WTC11 (cell line): ENCODE measurements at regions not wholly inside any gene's neighbourhood (a gene's known extent, or its start where the extent isn't known, plus 50 kb on each side); places are given as distances from the start of the nearest gene placed in this dataset.

Experiments
- ATAC-seq: fragments of 200-7000 bp; cut with Tn5 transposase; 2 replicates; pipeline ENCODE4 v1.10.0; 2021; ENCODE audit warnings: mild to moderate bottlenecking, moderate library complexity
- CTCF ChIA-PET: fragments of 300-600 bp; sonication (Branson Sonifier 250); formaldehyde crosslinking; loops from one replicate; lab custom pipeline; 2021; ENCODE audit warnings: antibody characterized with exemption; lab: Charles Lee
- POLR2A ChIA-PET: fragments of 350-600 bp; sonication (Branson Sonifier 250); formaldehyde crosslinking; loops from one replicate; lab custom pipeline; 2021; ENCODE audit warnings: antibody characterized with exemption; lab: Charles Lee
- DNase-seq: peaks from one replicate; pipeline ENCODE4 v3.0.0; 2021; ENCODE audit warnings: low spot score
- H3K27ac Mint-ChIP-seq: 2 replicates; pipeline ENCODE4 v1.8.0; 2021; ENCODE audit warnings: mixed read lengths
- H3K27me3 Mint-ChIP-seq: 2 replicates; pipeline ENCODE4 v1.8.0; 2021; ENCODE audit warnings: low read depth, mild to moderate bottlenecking, moderate library complexity, mixed read lengths
- H3K36me3 Mint-ChIP-seq: 2 replicates; pipeline ENCODE4 v1.8.0; 2021; ENCODE audit warnings: mixed read lengths
- H3K4me1 Mint-ChIP-seq: 2 replicates; pipeline ENCODE4 v1.8.0; 2022; ENCODE audit warnings: mixed read lengths
- H3K4me3 Mint-ChIP-seq: 2 replicates; pipeline ENCODE4 v1.8.0; 2021; ENCODE audit warnings: mild to moderate bottlenecking, moderate library complexity, mixed read lengths
- H3K9me3 Mint-ChIP-seq: 2 replicates; pipeline ENCODE4 v1.8.0; 2021; ENCODE audit warnings: mixed read lengths
- CREM ChIP-seq: sonication (generic); formaldehyde crosslinking; IDR thresholded peaks from 2 replicates; pipeline ENCODE4 v1.8.1; 2022; ENCODE audit warnings: mild to moderate bottlenecking, missing genetic modification reagents, moderate library complexity
- GRHL2 ChIP-seq: fragments of 250-450 bp; sonication (Bioruptor Pico); IDR thresholded peaks from 2 replicates; pipeline ENCODE4 v1.8.0; 2022; ENCODE audit warnings: mild to moderate bottlenecking, moderate library complexity; ENCODE audit not compliant: insufficient replicate concordance, severe bottlenecking
- GTF2I ChIP-seq: fragments of 250-450 bp; sonication (Bioruptor Pico); conservative IDR thresholded peaks from 2 replicates; pipeline ENCODE4 v1.4.0; 2021; ENCODE audit warnings: mild to moderate bottlenecking
- HMGA2 ChIP-seq: fragments of 250-450 bp; sonication (Bioruptor Pico); IDR thresholded peaks from 2 replicates; pipeline ENCODE4 v1.4.0; 2021; ENCODE audit warnings: mild to moderate bottlenecking, moderate library complexity
- KAT7 ChIP-seq: sonication (generic); formaldehyde crosslinking; IDR thresholded peaks from 2 replicates; pipeline ENCODE4 v1.8.1; 2023; ENCODE audit warnings: missing genetic modification reagents, mild to moderate bottlenecking, borderline replicate concordance
- MXD4 ChIP-seq: fragments of 250-450 bp; sonication (Bioruptor Pico); IDR thresholded peaks from 2 replicates; pipeline ENCODE4 v1.8.0; 2021; ENCODE audit warnings: mild to moderate bottlenecking, moderate library complexity, borderline replicate concordance
- NFE2L1 ChIP-seq: sonication (generic); formaldehyde crosslinking; IDR thresholded peaks from 2 replicates; pipeline ENCODE4 v1.8.1; 2023; ENCODE audit warnings: missing genetic modification reagents
- SOX15 ChIP-seq: fragments of 250-450 bp; sonication (Bioruptor Pico); IDR thresholded peaks from 2 replicates; pipeline ENCODE4 v1.9.0; 2021; ENCODE audit warnings: mild to moderate bottlenecking
- TEAD4 ChIP-seq: sonication (generic); formaldehyde crosslinking; IDR thresholded peaks from 2 replicates; pipeline ENCODE4 v1.8.0; 2022; ENCODE audit warnings: mild to moderate bottlenecking, missing genetic modification reagents
- TP53 ChIP-seq: sonication (generic); formaldehyde crosslinking; IDR thresholded peaks from 2 replicates; pipeline ENCODE4 v1.8.1; 2023; ENCODE audit warnings: mild to moderate bottlenecking, missing genetic modification reagents
- ZNF138 ChIP-seq: sonication (generic); formaldehyde crosslinking; conservative IDR thresholded peaks from 2 replicates; pipeline ENCODE4 v1.8.1; 2022; ENCODE audit warnings: mild to moderate bottlenecking, moderate library complexity, missing genetic modification reagents
- ZNF416 ChIP-seq: fragments of 250-450 bp; sonication (Bioruptor Pico); IDR thresholded peaks from 2 replicates; pipeline ENCODE4 v1.9.0; 2021; ENCODE audit warnings: mild to moderate bottlenecking, inconsistent platforms
- ZNF671 ChIP-seq: fragments of 250-450 bp; sonication (Bioruptor Pico); IDR thresholded peaks from 2 replicates; pipeline ENCODE4 v1.8.0; 2021; ENCODE audit warnings: mild to moderate bottlenecking
- TF ChIP-seq, protein P1 (sequence below): fragments of 250-450 bp; sonication (Bioruptor Pico); IDR thresholded peaks from 2 replicates; pipeline ENCODE4 v1.8.0; 2021; ENCODE audit warnings: mild to moderate bottlenecking
- TF ChIP-seq, protein P2 (sequence below): sonication (generic); formaldehyde crosslinking; IDR thresholded peaks from 2 replicates; pipeline ENCODE4 v1.8.1; 2022; ENCODE audit warnings: missing genetic modification reagents, borderline replicate concordance
- TF ChIP-seq, protein P3 (sequence below): sonication (generic); formaldehyde crosslinking; IDR thresholded peaks from 2 replicates; pipeline ENCODE4 v1.8.1; 2022; ENCODE audit warnings: mild to moderate bottlenecking, missing genetic modification reagents, moderate library complexity, borderline replicate concordance
- TF ChIP-seq, protein P4 (sequence below): sonication (generic); formaldehyde crosslinking; IDR thresholded peaks from 2 replicates; pipeline ENCODE4 v1.8.1; 2023; ENCODE audit warnings: mild to moderate bottlenecking, missing genetic modification reagents, moderate library complexity
- TF ChIP-seq, protein P5 (sequence below): sonication (generic); formaldehyde crosslinking; IDR thresholded peaks from 2 replicates; pipeline ENCODE4 v1.8.1; 2022; ENCODE audit warnings: low read depth, missing genetic modification reagents, borderline replicate concordance
- TF ChIP-seq, protein P6 (sequence below): sonication (generic); formaldehyde crosslinking; IDR thresholded peaks from 2 replicates; pipeline ENCODE4 v1.8.1; 2023; ENCODE audit warnings: mild to moderate bottlenecking, missing genetic modification reagents
- TF ChIP-seq, protein P7 (sequence below): sonication (generic); formaldehyde crosslinking; IDR thresholded peaks from 2 replicates; pipeline ENCODE4 v1.8.0; 2022; ENCODE audit warnings: mild to moderate bottlenecking, missing genetic modification reagents
- TF ChIP-seq, protein P8 (sequence below): fragments of 250-450 bp; sonication (Bioruptor Pico); IDR thresholded peaks from 2 replicates; pipeline ENCODE4 v1.9.0; 2021; ENCODE audit warnings: mild to moderate bottlenecking

DNA sequence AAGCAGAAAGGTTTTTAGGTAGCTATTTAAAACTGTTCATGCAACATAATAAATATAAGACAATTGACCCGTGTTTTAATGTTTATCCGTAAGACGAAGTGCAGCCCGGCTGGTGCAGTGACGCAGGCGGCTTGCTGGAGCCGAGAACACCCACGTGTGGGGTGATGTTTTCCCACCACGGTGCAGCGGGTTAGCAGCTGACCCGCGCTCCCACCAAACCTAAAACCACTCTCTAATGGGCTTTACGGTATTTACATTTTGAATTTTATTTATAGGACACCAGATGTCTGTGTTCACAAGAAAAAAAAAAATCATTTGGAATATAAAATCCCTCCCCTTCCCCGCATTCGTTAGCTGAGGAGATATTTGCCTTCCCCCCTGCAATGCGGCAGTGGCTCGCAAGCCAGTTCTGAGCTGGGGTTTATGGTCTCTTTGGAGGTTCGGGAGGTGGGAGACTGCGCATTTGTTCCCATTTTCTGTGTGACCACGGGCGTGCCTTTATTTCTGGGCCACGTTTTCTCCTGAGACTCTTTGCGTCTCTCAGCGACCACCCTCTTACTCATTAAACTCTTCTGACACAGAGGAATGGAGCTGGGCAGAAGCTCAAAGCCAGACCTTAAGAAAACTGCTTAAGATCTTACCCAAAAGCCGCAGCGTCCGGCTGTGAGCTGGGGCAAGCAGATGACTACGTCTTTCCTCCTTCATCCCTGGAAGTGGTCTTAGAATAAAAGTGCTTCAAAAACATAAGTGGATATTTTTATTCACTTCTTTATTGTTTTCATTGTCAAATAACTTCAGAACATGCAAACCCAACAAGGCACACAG, 301.1 kb downstream of the IRF8 start (continued):
- TF ChIP-seq, protein P1, sequence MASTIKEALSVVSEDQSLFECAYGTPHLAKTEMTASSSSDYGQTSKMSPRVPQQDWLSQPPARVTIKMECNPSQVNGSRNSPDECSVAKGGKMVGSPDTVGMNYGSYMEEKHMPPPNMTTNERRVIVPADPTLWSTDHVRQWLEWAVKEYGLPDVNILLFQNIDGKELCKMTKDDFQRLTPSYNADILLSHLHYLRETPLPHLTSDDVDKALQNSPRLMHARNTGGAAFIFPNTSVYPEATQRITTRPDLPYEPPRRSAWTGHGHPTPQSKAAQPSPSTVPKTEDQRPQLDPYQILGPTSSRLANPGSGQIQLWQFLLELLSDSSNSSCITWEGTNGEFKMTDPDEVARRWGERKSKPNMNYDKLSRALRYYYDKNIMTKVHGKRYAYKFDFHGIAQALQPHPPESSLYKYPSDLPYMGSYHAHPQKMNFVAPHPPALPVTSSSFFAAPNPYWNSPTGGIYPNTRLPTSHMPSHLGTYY (CRISPR knock-in tag): no peak
- TF ChIP-seq, protein P2, sequence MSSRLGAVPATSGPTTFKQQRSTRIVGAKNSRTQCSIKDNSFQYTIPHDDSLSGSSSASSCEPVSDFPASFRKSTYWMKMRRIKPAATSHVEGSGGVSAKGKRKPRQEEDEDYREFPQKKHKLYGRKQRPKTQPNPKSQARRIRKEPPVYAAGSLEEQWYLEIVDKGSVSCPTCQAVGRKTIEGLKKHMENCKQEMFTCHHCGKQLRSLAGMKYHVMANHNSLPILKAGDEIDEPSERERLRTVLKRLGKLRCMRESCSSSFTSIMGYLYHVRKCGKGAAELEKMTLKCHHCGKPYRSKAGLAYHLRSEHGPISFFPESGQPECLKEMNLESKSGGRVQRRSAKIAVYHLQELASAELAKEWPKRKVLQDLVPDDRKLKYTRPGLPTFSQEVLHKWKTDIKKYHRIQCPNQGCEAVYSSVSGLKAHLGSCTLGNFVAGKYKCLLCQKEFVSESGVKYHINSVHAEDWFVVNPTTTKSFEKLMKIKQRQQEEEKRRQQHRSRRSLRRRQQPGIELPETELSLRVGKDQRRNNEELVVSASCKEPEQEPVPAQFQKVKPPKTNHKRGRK: no peak
- TF ChIP-seq SOX15 (no peak), HMGA2 (no peak), KAT7 (CRISPR knock-in tag) (no peak), MXD4 (CRISPR knock-in tag) (no peak), ZNF138 (no peak), CREM (CRISPR knock-in tag) (no peak)
- TF ChIP-seq, protein P3, sequence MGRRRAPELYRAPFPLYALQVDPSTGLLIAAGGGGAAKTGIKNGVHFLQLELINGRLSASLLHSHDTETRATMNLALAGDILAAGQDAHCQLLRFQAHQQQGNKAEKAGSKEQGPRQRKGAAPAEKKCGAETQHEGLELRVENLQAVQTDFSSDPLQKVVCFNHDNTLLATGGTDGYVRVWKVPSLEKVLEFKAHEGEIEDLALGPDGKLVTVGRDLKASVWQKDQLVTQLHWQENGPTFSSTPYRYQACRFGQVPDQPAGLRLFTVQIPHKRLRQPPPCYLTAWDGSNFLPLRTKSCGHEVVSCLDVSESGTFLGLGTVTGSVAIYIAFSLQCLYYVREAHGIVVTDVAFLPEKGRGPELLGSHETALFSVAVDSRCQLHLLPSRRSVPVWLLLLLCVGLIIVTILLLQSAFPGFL (CRISPR knock-in tag): no peak

DNA sequence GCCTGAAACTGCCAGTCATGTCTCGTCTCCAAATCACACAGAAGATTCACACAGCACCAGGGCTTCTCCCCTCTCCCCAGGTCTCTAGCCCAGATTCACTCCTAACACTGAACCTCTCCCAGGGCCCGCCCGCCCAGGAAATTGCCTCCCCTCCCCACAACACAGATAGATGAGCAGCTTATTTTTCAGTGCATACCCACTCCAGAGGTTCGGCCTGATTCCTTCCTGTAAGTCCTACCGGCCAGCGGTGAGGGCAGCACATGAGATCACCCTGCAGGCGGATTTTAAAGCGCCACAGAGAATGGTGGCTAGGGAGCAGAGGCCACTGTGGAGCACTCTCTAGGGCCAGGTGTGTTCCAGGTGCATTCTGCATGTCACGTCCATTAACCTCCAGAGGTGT, 301.8 kb downstream of the IRF8 start:
- ATAC-seq: no peak
- ChIA-PET CTCF (interaction anchor here (1.0 to 1.3 kb wide), 4 partner anchors 42 to 156 kb away, joined by 3 to 7 read pairs (median 6); no protein-coding TSS in a partner anchor), POLR2A (interaction anchor here (0.6 kb wide), 1 partner anchor 670 kb away, joined by 3 read pairs; no protein-coding TSS in a partner anchor)
- H3K36me3 Mint-ChIP-seq: no peaks in the 10 kb centered on the region
- no peaks in the 10 kb centered on the region for H3K9me3 Mint-ChIP-seq
- TF ChIP-seq GTF2I (CRISPR knock-in tag): no peak
- no peak for TF ChIP-seq GRHL2
- peaks cover 52% of the 10 kb centered on the region for H3K4me1 Mint-ChIP-seq
- DNase-seq: no peak
- no peaks in the 10 kb centered on the region for H3K27me3 Mint-ChIP-seq
- H3K27ac Mint-ChIP-seq: peak overlapping the region; percentile 76
- no peak overlapping the region for H3K4me3 Mint-ChIP-seq

DNA sequence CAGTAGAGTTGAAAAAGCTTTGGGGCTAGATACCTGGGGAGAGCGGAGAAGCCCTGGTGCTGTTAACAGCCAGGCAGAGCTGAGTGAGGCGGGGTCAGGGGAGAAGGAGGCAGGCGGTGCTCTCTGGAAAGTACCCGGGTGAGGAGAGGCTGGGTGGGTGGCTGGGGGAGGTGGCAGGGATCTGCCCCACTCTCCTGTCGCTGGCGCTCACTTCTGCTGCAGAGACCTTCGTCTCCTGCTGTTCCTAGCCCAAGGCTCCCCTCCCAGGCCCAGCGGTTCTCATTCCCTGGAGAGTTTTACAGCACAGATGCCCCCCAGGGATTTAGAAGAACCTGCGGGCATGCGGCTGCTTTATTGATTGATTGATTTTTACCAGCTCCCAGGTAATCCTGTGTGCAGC, 302.8 kb downstream of the IRF8 start:
- TF ChIP-seq, protein P4, sequence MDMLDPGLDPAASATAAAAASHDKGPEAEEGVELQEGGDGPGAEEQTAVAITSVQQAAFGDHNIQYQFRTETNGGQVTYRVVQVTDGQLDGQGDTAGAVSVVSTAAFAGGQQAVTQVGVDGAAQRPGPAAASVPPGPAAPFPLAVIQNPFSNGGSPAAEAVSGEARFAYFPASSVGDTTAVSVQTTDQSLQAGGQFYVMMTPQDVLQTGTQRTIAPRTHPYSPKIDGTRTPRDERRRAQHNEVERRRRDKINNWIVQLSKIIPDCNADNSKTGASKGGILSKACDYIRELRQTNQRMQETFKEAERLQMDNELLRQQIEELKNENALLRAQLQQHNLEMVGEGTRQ (CRISPR knock-in tag): no peak
- TF ChIP-seq ZNF416 (CRISPR knock-in tag) (no peak), TP53 (CRISPR knock-in tag) (no peak), ZNF671 (CRISPR knock-in tag) (no peak), NFE2L1 (no peak), MXD4 (CRISPR knock-in tag) (no peak), TEAD4 (CRISPR knock-in tag) (no peak), KAT7 (CRISPR knock-in tag) (no peak)
- TF ChIP-seq, protein P5, sequence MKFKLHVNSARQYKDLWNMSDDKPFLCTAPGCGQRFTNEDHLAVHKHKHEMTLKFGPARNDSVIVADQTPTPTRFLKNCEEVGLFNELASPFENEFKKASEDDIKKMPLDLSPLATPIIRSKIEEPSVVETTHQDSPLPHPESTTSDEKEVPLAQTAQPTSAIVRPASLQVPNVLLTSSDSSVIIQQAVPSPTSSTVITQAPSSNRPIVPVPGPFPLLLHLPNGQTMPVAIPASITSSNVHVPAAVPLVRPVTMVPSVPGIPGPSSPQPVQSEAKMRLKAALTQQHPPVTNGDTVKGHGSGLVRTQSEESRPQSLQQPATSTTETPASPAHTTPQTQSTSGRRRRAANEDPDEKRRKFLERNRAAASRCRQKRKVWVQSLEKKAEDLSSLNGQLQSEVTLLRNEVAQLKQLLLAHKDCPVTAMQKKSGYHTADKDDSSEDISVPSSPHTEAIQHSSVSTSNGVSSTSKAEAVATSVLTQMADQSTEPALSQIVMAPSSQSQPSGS (CRISPR knock-in tag): no peak
- TF ChIP-seq, protein P6, sequence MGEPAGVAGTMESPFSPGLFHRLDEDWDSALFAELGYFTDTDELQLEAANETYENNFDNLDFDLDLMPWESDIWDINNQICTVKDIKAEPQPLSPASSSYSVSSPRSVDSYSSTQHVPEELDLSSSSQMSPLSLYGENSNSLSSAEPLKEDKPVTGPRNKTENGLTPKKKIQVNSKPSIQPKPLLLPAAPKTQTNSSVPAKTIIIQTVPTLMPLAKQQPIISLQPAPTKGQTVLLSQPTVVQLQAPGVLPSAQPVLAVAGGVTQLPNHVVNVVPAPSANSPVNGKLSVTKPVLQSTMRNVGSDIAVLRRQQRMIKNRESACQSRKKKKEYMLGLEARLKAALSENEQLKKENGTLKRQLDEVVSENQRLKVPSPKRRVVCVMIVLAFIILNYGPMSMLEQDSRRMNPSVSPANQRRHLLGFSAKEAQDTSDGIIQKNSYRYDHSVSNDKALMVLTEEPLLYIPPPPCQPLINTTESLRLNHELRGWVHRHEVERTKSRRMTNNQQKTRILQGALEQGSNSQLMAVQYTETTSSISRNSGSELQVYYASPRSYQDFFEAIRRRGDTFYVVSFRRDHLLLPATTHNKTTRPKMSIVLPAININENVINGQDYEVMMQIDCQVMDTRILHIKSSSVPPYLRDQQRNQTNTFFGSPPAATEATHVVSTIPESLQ: no peak
- TF ChIP-seq, protein P7, sequence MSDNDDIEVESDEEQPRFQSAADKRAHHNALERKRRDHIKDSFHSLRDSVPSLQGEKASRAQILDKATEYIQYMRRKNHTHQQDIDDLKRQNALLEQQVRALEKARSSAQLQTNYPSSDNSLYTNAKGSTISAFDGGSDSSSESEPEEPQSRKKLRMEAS (CRISPR knock-in tag): no peak
- TF ChIP-seq, protein P8, sequence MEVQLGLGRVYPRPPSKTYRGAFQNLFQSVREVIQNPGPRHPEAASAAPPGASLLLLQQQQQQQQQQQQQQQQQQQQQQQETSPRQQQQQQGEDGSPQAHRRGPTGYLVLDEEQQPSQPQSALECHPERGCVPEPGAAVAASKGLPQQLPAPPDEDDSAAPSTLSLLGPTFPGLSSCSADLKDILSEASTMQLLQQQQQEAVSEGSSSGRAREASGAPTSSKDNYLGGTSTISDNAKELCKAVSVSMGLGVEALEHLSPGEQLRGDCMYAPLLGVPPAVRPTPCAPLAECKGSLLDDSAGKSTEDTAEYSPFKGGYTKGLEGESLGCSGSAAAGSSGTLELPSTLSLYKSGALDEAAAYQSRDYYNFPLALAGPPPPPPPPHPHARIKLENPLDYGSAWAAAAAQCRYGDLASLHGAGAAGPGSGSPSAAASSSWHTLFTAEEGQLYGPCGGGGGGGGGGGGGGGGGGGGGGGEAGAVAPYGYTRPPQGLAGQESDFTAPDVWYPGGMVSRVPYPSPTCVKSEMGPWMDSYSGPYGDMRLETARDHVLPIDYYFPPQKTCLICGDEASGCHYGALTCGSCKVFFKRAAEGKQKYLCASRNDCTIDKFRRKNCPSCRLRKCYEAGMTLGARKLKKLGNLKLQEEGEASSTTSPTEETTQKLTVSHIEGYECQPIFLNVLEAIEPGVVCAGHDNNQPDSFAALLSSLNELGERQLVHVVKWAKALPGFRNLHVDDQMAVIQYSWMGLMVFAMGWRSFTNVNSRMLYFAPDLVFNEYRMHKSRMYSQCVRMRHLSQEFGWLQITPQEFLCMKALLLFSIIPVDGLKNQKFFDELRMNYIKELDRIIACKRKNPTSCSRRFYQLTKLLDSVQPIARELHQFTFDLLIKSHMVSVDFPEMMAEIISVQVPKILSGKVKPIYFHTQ (CRISPR knock-in tag): no peak
- Mint-ChIP-seq H3K9me3 (no peaks in the 10 kb centered on the region), H3K36me3 (no peaks in the 10 kb centered on the region), H3K27me3 (no peaks in the 10 kb centered on the region), H3K27ac (no peak overlapping the region), H3K4me3 (no peak overlapping the region), H3K4me1 (peaks cover 42% of the 10 kb centered on the region)
- CTCF ChIA-PET: interaction anchor here (0.7 to 1.1 kb wide), 2 partner anchors 51 to 142 kb away, joined by 3 to 7 read pairs; no protein-coding TSS in a partner anchor
- ATAC-seq (no peak), DNase-seq (no peak)
- POLR2A ChIA-PET: no interaction called here
